GM12878 (cell line): ENCODE measurements at regions not wholly inside any gene's neighbourhood (a gene's known extent, or its start where the extent isn't known, plus 50 kb on each side); places are given as distances from the start of the nearest gene placed in this dataset.

Experiments used
- BHLHE40 ChIP-seq, 2 experiments: fragments of 450-650 bp in 1 of 2; IDR thresholded peaks; 2 replicates each; pipeline ENCODE4 v1.6.1; 2011 to 2017; ENCODE audit warnings: low read depth in 2 of 2, borderline replicate concordance in 1 of 2, improper control_type of control experiment in 1 of 2, low read length in 1 of 2, mild to moderate bottlenecking in 1 of 2
- CBX3 ChIP-seq: fragments of 200-600 bp; sonication (generic); IDR thresholded peaks from 2 replicates; pipeline ENCODE4 v1.6.1; 2016; ENCODE audit warnings: low read depth, borderline replicate concordance
- CEBPB ChIP-seq, 2 experiments: fragments of 150-350 bp in 1 of 2; IDR thresholded peaks; 2 replicates each; pipeline ENCODE4 v1.6.1; 2012 to 2014; ENCODE audit warnings: low read depth in 2 of 2, low read length in 2 of 2, borderline replicate concordance in 1 of 2, inconsistent platforms in 1 of 2
- CTCF ChIP-seq, 3 experiments: IDR thresholded peaks in 2 of 3; conservative IDR thresholded peaks in 1 of 3; 2 replicates each; pipeline ENCODE4 v1.5.1; 2011; ENCODE audit warnings: low read depth in 3 of 3, low read length in 3 of 3, mild to moderate bottlenecking in 3 of 3, control low read depth in 2 of 3, moderate library complexity in 2 of 3, inconsistent platforms in 1 of 3, mixed read lengths in 1 of 3; ENCODE audit not compliant: control insufficient read depth in 2 of 3, insufficient read depth in 1 of 3; ENCODE audit errors: extremely low read depth in 1 of 3
- EP300 ChIP-seq, 2 experiments: fragments of 150-350 bp in 1 of 2; IDR thresholded peaks; 2 replicates each; pipeline ENCODE4 v1.6.1; 2011 to 2012; ENCODE audit warnings: low read depth in 2 of 2, low read length in 2 of 2, borderline replicate concordance in 1 of 2, improper control_type of control experiment in 1 of 2, inconsistent platforms in 1 of 2; ENCODE audit not compliant: control insufficient read depth in 1 of 2
- EZH2 ChIP-seq: IDR thresholded peaks from 2 replicates; pipeline ENCODE4 v1.6.1; 2012; ENCODE audit warnings: low read depth, mild to moderate bottlenecking, control low read depth, inconsistent platforms, low read length, borderline replicate concordance; ENCODE audit not compliant: control insufficient read depth
- KLF5 ChIP-seq: fragments of 450-650 bp; IDR thresholded peaks from 2 replicates; pipeline ENCODE4 v1.6.1; 2014; ENCODE audit warnings: mild to moderate bottlenecking; ENCODE audit not compliant: partially characterized antibody
- POLR2A ChIP-seq: IDR thresholded peaks from 2 replicates; pipeline ENCODE4 v1.6.1; 2011; ENCODE audit warnings: low read depth, mild to moderate bottlenecking, low read length
- RB1 ChIP-seq: fragments of 450-650 bp; formaldehyde crosslinking; IDR thresholded peaks from 2 replicates; pipeline ENCODE4 v1.6.1; 2017; ENCODE audit warnings: mild to moderate bottlenecking, borderline replicate concordance
- RFX5 ChIP-seq: IDR thresholded peaks from 2 replicates; pipeline ENCODE4 v1.6.1; 2011; ENCODE audit warnings: low read depth, low read length, improper control_type of control experiment
- ZNF274 ChIP-seq: IDR thresholded peaks from one replicate; pipeline ENCODE4 v1.8.0; 2011; ENCODE audit not compliant: insufficient read length, insufficient read depth
- TF ChIP-seq, protein P1 (sequence below): fragments of 450-650 bp; IDR thresholded peaks from 2 replicates; pipeline ENCODE4 v1.6.1; 2017; ENCODE audit warnings: mild to moderate bottlenecking

DNA sequence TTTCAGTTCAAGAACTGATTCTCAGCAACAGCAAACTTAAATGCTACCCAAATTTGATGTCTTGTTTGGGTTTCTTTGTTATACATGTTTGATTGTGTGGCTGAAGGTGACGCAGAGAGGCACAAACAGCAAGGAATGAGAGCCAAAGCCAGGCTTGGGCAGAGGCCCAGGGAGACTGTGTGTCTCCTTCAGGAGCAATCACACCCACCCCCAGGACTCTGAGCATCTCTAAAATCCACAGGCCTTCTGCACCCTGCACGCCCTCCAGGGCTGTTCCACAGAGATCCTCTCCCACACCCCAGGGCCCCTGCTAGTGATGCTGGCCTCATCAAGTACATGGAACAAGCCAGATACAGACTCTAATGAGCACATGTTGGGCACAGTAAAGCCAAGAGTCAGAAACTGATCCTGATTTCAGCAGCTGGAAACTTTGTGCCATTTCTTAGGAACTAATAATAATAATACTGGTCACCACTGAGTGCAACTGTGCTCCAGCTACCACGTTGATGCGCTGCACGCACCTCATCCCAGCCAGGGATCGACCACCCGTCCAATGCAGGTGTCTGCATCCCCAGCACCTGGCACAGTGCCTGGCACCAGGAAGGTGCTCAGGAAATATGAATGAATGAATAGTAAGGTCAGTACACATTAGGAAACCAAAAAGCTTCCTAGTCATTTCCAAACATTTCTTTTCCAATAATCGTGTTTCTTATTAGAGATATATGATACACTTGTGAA is 54.6 kb upstream of the TCF7 start:
- no peak for TF ChIP-seq POLR2A
- TF ChIP-seq EZH2, result no peak
- no peak for TF ChIP-seq RFX5
- TF ChIP-seq CTCF (IDR thresholded peaks at IDR 0.05 in 2 of 3, conservative IDR thresholded peaks at IDR 0.05 in 1 of 3; ENCODE audit: control insufficient read depth in 2 of 3, extremely low read depth in 1 of 3, insufficient read depth in 1 of 3, low read depth in 3 of 3, low read length in 3 of 3), result no peak
- no peak for TF ChIP-seq EP300 (IDR thresholded peaks at IDR 0.05; ENCODE audit: borderline replicate concordance in 1 of 2, control insufficient read depth in 1 of 2, low read depth in 2 of 2, low read length in 2 of 2)
- TF ChIP-seq KLF5, result no peak
- TF ChIP-seq RB1, result no peak
- no peak for TF ChIP-seq CBX3
- TF ChIP-seq ZNF274, result no peak
- TF ChIP-seq, protein P1, sequence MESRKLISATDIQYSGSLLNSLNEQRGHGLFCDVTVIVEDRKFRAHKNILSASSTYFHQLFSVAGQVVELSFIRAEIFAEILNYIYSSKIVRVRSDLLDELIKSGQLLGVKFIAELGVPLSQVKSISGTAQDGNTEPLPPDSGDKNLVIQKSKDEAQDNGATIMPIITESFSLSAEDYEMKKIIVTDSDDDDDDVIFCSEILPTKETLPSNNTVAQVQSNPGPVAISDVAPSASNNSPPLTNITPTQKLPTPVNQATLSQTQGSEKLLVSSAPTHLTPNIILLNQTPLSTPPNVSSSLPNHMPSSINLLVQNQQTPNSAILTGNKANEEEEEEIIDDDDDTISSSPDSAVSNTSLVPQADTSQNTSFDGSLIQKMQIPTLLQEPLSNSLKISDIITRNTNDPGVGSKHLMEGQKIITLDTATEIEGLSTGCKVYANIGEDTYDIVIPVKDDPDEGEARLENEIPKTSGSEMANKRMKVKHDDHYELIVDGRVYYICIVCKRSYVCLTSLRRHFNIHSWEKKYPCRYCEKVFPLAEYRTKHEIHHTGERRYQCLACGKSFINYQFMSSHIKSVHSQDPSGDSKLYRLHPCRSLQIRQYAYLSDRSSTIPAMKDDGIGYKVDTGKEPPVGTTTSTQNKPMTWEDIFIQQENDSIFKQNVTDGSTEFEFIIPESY, result no peak
- no peak for TF ChIP-seq BHLHE40 (IDR thresholded peaks at IDR 0.05; ENCODE audit: borderline replicate concordance in 1 of 2, low read depth in 2 of 2, low read length in 1 of 2)
- TF ChIP-seq CEBPB (IDR thresholded peaks at IDR 0.05; ENCODE audit: borderline replicate concordance in 1 of 2, low read depth in 2 of 2, low read length in 2 of 2), result no peak
